ENCODE measurements at regions not wholly inside any gene's neighbourhood (a gene's known extent, or its start where the extent isn't known, plus 50 kb on each side); places are given as distances from the start of the nearest gene placed in this dataset.

DNA sequence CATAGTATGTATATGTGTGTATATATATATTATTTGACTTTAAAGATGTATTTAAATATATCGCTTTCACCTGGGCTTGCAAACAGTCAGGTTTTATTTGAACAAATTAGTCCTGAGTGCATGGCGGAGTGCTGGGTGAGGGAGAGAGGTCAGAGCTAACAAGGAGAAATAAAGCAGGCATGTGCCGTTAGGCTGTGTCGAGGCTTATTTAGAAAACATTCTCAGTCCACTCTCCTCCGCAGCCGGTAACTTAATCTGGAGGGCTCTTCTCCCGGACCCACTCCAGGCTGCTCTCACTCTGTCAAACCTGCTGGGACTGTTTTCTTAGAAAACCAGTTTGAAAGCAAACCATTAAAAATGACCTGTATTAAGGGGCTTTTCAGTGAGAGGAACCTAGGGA lies 455.9 kb downstream of the MN1 start:
- ATAC-seq = no peak
- POLR2A ChIA-PET = no interaction called here
- no peak for DNase-seq
- Mint-ChIP-seq H3K4me1 (no peaks in the 10 kb centered on the region), H3K27me3 (peaks cover 5 to 16% (median 14%) of the 10 kb centered on the region in 5 donors), H3K27ac (no peak overlapping the region), H3K4me3 (no peak overlapping the region), H3K36me3 (peaks cover 0 to 11% (median 0%) of the 10 kb centered on the region in 3 donors), H3K9me3 (peaks cover 0 to 27% (median 7%) of the 10 kb centered on the region in 9 donors)

GRCh38 chr22:27347951-27348350 lies 453.6 kb downstream of the MN1 start:
- Mint-ChIP-seq H3K4me3 (no peak overlapping the region), H3K27me3 (peaks cover 10 to 28% (median 23%) of the 10 kb centered on the region in 5 donors), H3K27ac (no peak overlapping the region), H3K36me3 (peaks cover 0 to 11% (median 0%) of the 10 kb centered on the region in 3 donors), H3K9me3 (peaks cover 2 to 34% (median 8%) of the 10 kb centered on the region in 9 donors), H3K4me1 (no peaks in the 10 kb centered on the region)
- ATAC-seq (no peak), DNase-seq (no peak)
- POLR2A ChIA-PET = interaction anchor here (0.7 kb wide), 1 partner anchor 16 kb away, joined by 3 read pairs; no protein-coding TSS in a partner anchor

- peaks cover 0 to 11% (median 0%) of the 10 kb centered on the region in 3 donors for H3K36me3 Mint-ChIP-seq
Observed at GRCh38 chr22:27348634-27349033, 452.9 kb downstream of the MN1 start.

GRCh38 chr22:27349456-27349855 lies 452.1 kb downstream of the MN1 start:
- Mint-ChIP-seq H3K27me3 (peaks cover 14 to 33% (median 23%) of the 10 kb centered on the region in 5 donors), H3K4me3 (no peak overlapping the region), H3K4me1 (no peaks in the 10 kb centered on the region), H3K9me3 (peaks cover 3 to 39% (median 14%) of the 10 kb centered on the region in 9 donors), H3K36me3 (peaks cover 0 to 11% (median 0%) of the 10 kb centered on the region in 3 donors), H3K27ac (no peak overlapping the region)
- POLR2A ChIA-PET = no interaction called here
- ATAC-seq (no peak), DNase-seq (no peak)

More at GRCh38 chr22:27348634-27349033, 452.9 kb downstream of the MN1 start:
- DNase-seq = no peak
- Mint-ChIP-seq H3K4me3 (no peak overlapping the region), H3K27me3 (peaks cover 9 to 31% (median 23%) of the 10 kb centered on the region in 5 donors), H3K4me1 (no peaks in the 10 kb centered on the region), H3K9me3 (peaks cover 2 to 34% (median 10%) of the 10 kb centered on the region in 9 donors), H3K27ac (no peak overlapping the region)
- ATAC-seq = no peak
- POLR2A ChIA-PET = no interaction called here

DNA sequence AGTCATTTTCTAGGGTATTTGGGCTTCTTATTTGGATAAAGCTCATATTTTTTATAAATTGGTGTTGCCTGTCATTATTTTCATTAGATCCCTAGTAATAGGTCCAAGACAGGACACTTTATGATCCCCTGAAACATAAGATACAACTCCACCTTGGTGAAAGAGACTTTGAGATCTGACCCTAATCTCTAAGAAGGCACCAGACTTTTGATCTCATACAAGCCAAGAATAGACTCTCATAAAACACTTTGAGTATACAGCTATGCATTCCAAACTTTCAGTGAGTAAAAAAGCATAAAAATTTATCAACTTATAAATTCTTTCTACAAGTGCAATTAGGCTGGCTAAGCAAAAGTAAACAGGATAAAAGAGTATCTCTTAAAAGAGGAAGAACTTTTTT lies 451.2 kb downstream of the MN1 start:
- POLR2A ChIA-PET = no interaction called here
- peaks cover 3 to 41% (median 16%) of the 10 kb centered on the region in 9 donors for H3K9me3 Mint-ChIP-seq
- H3K4me3 Mint-ChIP-seq = no peak overlapping the region
- ATAC-seq = no peak
- H3K27me3 Mint-ChIP-seq = peaks cover 14 to 27% (median 21%) of the 10 kb centered on the region in 5 donors
- H3K27ac Mint-ChIP-seq = no peak overlapping the region
- H3K36me3 Mint-ChIP-seq = peaks cover 0 to 11% (median 0%) of the 10 kb centered on the region in 3 donors
- DNase-seq = no peak
- no peaks in the 10 kb centered on the region for H3K4me1 Mint-ChIP-seq

DNA sequence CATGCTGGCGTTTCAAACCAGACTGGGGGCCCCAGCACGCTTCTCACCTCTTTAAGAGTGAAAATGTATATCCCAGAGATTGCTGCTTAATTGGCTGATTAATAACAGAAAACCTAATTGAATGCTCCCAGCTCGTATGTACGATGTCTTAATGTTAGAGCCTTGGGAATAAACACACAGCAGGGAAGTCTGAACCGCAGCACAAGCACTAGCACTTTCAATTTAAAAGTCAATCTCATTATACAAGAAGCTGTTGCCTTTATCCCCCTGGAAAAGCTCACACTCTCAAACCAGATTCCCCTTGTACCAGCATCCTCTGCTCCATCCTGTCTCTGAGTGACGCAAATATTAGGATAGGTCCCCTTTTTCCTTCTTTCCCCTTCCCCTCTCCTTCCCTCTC lies 449.1 kb downstream of the MN1 start:
- no peak for DNase-seq
- peaks cover 0 to 24% (median 0%) of the 10 kb centered on the region in 3 donors for H3K36me3 Mint-ChIP-seq
- no peak overlapping the region for H3K4me3 Mint-ChIP-seq
- H3K4me1 Mint-ChIP-seq = no peaks in the 10 kb centered on the region
- POLR2A ChIA-PET = no interaction called here
- no peak for ATAC-seq
- peaks cover 7 to 62% (median 27%) of the 10 kb centered on the region in 9 donors for H3K9me3 Mint-ChIP-seq
- H3K27me3 Mint-ChIP-seq = peaks cover 16 to 26% (median 19%) of the 10 kb centered on the region in 5 donors
- no peak overlapping the region for H3K27ac Mint-ChIP-seq

- Mint-ChIP-seq H3K9me3 (peaks cover 4 to 29% (median 17%) of the 10 kb centered on the region in 9 donors), H3K27me3 (peaks cover 3 to 12% (median 8%) of the 10 kb centered on the region in 5 donors), H3K27ac (no peak overlapping the region), H3K36me3 (peaks cover 0 to 14% (median 0%) of the 10 kb centered on the region in 3 donors), H3K4me1 (no peaks in the 10 kb centered on the region), H3K4me3 (no peak overlapping the region)
- POLR2A ChIA-PET = no interaction called here
- ATAC-seq = no peak
- no peak for DNase-seq
Observed at GRCh38 chr22:27358096-27358870, 443.3 kb downstream of the MN1 start.

DNA sequence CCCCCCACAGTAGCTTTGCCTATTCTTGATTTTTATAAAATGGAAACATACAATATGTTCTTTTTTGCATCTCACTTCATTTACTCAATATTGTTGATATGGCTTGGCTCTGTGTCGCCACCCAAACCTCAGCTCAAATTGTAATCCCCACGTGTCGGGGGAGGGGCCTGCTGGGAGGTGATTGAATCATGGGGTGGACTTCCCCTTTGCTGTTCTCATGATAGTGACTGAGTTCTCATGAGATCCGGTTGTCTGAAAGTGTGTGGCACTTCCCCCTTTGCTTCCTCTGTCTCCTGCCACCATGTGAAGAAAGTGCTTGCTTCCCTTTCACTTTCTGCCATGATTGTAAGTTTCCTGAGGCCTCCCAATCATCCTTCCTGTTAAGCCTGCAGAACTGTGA lies 431.3 kb downstream of the MN1 start:
- no peak for DNase-seq
- Mint-ChIP-seq H3K36me3 (peaks cover 0 to 9% (median 0%) of the 10 kb centered on the region in 3 donors), H3K27me3 (peaks cover 22 to 45% (median 39%) of the 10 kb centered on the region in 5 donors), H3K4me1 (no peaks in the 10 kb centered on the region), H3K4me3 (no peak overlapping the region), H3K9me3 (peaks cover 0 to 10% (median 4%) of the 10 kb centered on the region in 9 donors), H3K27ac (no peak overlapping the region)
- ATAC-seq = no peak
- POLR2A ChIA-PET = no interaction called here

- Mint-ChIP-seq H3K4me3 (no peak overlapping the region), H3K27me3 (peaks cover 22 to 45% (median 43%) of the 10 kb centered on the region in 5 donors), H3K9me3 (peaks cover 0 to 11% (median 5%) of the 10 kb centered on the region in 9 donors), H3K4me1 (no peaks in the 10 kb centered on the region), H3K36me3 (peaks cover 0 to 9% (median 0%) of the 10 kb centered on the region in 3 donors), H3K27ac (no peak overlapping the region)
- POLR2A ChIA-PET = no interaction called here
- DNase-seq = no peak
- no peak for ATAC-seq
Observed at GRCh38 chr22:27370987-27371386, 430.6 kb downstream of the MN1 start.

DNA sequence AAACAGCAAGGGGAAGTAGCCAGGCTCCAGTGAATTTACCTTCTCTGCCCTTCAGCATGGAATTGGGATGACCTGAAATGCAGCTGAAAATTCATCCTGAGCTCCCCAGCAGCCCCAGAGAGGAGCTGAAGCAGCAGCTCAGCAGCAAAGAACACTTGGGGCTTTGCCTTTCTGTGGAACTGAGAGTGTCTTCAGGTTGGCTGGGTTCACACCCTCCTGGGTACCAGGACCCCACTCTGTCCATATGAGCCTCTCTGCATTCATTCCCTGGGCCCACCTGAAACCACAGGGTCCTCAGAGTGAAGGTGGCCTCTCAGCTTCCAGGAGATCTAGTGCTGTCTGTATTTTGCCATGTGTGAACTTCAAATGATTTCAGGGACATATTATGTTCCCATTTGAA lies 429.2 kb downstream of the MN1 start:
- H3K36me3 Mint-ChIP-seq = peaks cover 0 to 9% (median 0%) of the 10 kb centered on the region in 3 donors
- ATAC-seq = no peak
- no peak overlapping the region for H3K4me3 Mint-ChIP-seq
- no peak for DNase-seq
- H3K27me3 Mint-ChIP-seq = peaks cover 20 to 45% (median 43%) of the 10 kb centered on the region in 5 donors
- no peaks in the 10 kb centered on the region for H3K4me1 Mint-ChIP-seq
- H3K9me3 Mint-ChIP-seq = peaks cover 0 to 11% (median 5%) of the 10 kb centered on the region in 9 donors
- no peak overlapping the region for H3K27ac Mint-ChIP-seq
- POLR2A ChIA-PET = no interaction called here

- ATAC-seq (no peak), DNase-seq (no peak)
- POLR2A ChIA-PET = no interaction called here
- Mint-ChIP-seq H3K27me3 (peaks cover 16 to 44% (median 38%) of the 10 kb centered on the region in 5 donors), H3K4me1 (no peaks in the 10 kb centered on the region), H3K36me3 (peaks cover 0 to 9% (median 0%) of the 10 kb centered on the region in 3 donors), H3K9me3 (peaks cover 0 to 11% (median 5%) of the 10 kb centered on the region in 9 donors), H3K27ac (no peak overlapping the region), H3K4me3 (no peak overlapping the region)
Observed at GRCh38 chr22:27372969-27373670, 428.4 kb downstream of the MN1 start.

DNA sequence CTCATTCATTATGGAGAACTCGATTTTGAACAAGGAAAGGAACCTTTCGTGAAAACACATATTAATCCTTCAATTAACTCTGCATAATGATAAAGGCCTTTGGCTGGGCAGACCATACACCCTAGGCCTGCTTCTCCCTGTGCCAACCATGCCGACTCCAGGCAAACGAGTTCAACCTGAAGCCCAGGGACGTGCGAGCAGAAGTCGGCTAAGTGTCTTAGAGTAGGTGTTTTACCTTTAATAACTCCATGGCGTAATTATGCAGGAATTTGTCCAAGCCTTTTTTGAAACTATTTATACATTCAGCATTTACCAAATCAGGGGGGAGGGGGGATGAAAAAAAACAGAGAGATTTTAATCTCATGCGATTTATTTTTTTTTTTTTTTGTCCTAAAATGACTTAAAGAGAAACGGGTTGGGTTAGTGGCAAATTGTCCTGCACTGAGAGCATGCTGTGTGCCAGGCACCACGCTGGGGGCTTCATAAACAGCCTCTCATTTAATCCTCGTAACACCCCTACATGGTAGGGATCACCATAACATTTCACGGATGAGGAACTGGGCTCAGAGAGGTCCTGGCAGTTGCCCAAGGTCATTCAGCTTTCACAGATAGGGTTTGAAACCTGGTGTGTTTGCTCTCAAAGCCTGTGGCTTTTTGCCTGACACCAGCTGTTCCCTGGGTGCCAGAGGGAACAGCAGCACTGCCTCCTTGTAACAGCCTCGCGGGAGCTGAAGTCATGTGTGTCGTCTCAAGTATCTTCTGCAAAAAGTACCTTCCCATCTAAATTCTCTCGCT lies 423.9 kb downstream of the MN1 start:
- Mint-ChIP-seq H3K27me3 (peaks cover 3 to 25% (median 12%) of the 10 kb centered on the region in 5 donors), H3K4me1 (no peaks in the 10 kb centered on the region), H3K9me3 (peaks cover 0 to 11% (median 5%) of the 10 kb centered on the region in 9 donors), H3K4me3 (no peak overlapping the region), H3K27ac (no peak overlapping the region), H3K36me3 (peaks cover 0 to 5% (median 0%) of the 10 kb centered on the region in 3 donors)
- DNase-seq (no peak), ATAC-seq (no peak)
- POLR2A ChIA-PET = no interaction called here

All from naive thymus-derived CD8-positive, alpha-beta T cell (primary cell).